Ovary (tissue), 3 donors: ENCODE measurements at regions not wholly inside any gene's neighbourhood (a gene's known extent, or its start where the extent isn't known, plus 50 kb on each side); places are given as distances from the start of the nearest gene placed in this dataset.

Source experiments
- EP300 ChIP-seq: sonication (generic); formaldehyde crosslinking; IDR thresholded peaks from one replicate; pipeline ENCODE4 v1.6.1; 2017; ENCODE audit warnings: antibody characterized with exemption
- POLR2A ChIP-seq: fragments of 450-650 bp; IDR thresholded peaks from one replicate; pipeline ENCODE4 v1.6.1; 2017; ENCODE audit warnings: antibody characterized with exemption, mild to moderate bottlenecking, moderate library complexity
- TF ChIP-seq, protein P1 (sequence below), 3 donors: fragments of 450-650 bp in 2 of 3; fragments of 200-600 bp in 1 of 3; IDR thresholded peaks; one replicate each; pipeline versions ENCODE4 v1.5.1 to v1.8.0; 2016 to 2022; ENCODE audit warnings: antibody characterized with exemption in 3 of 3, mild to moderate bottlenecking in 1 of 3
- donor health status: DM: no; HTN: no; CAD: no.

DNA sequence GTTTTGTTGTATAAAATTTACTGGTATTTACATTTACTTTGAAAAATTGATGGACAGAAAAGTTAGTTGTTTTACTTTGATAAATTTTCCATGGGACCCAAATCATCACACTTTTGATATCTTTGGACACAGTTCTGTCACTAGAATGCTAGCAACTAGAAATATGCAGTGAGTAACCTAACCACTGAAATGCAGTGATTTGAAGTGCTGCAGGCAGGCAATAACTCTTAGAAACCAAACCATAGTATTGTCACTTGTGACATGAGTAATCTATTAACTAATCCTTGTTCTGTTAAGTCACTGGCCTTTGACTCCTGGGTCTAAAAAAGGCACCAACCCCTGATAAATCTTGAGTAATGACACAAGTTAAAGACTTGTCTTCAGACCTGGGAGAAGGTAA, 620.0 kb upstream of the ATXN8OS start:
- TF ChIP-seq, protein P1, sequence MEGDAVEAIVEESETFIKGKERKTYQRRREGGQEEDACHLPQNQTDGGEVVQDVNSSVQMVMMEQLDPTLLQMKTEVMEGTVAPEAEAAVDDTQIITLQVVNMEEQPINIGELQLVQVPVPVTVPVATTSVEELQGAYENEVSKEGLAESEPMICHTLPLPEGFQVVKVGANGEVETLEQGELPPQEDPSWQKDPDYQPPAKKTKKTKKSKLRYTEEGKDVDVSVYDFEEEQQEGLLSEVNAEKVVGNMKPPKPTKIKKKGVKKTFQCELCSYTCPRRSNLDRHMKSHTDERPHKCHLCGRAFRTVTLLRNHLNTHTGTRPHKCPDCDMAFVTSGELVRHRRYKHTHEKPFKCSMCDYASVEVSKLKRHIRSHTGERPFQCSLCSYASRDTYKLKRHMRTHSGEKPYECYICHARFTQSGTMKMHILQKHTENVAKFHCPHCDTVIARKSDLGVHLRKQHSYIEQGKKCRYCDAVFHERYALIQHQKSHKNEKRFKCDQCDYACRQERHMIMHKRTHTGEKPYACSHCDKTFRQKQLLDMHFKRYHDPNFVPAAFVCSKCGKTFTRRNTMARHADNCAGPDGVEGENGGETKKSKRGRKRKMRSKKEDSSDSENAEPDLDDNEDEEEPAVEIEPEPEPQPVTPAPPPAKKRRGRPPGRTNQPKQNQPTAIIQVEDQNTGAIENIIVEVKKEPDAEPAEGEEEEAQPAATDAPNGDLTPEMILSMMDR (IDR thresholded peaks at IDR 0.05), result no peak
- TF ChIP-seq POLR2A (no peak), EP300 (no peak)
